ENCODE measurements at regions not wholly inside any gene's neighbourhood (a gene's known extent, or its start where the extent isn't known, plus 50 kb on each side); places are given as distances from the start of the nearest gene placed in this dataset.
"Not testable (repeated sequence)": the region's sequence is repeated elsewhere in the genome, so short reads cannot be mapped to it uniquely, and the experiment has no call there.

GRCh38 chrX:40893251-40893910, 158.0 kb upstream of the MED14 start:
- Histone ChIP-seq H3K4me3 (no peak overlapping the region), H3K9me3 (no peaks in the 10 kb centered on the region), H3K4me1 (no peaks in the 10 kb centered on the region), H3K27me3 (no peaks in the 10 kb centered on the region), H3K36me3 (no peaks in the 10 kb centered on the region), H3K27ac (no peak overlapping the region)
- ATAC-seq, result no peak
- no peak for TF ChIP-seq CTCF (IDR thresholded peaks at IDR 0.05)
- no peak for TF ChIP-seq POLR2A (IDR thresholded peaks at IDR 0.05)
- no peak for TF ChIP-seq EP300 (IDR thresholded peaks at IDR 0.05)
- WGBS, 2 donors (ENCODE audit: low coverage in 1 of 2), result 47 to 70% methylated on average over 5 to 6 of the region's 6 CpGs

- ATAC-seq, result no peak
- no peaks in the 10 kb centered on the region for H3K9me3 ChIP-seq
- 68 to 75% methylated on average over 1 to 2 of the region's 3 CpGs for WGBS, 2 donors (ENCODE audit: low coverage in 1 of 2)
- H3K27me3 ChIP-seq, result no peaks in the 10 kb centered on the region
- no peak overlapping the region for H3K27ac ChIP-seq
- no peak overlapping the region for H3K4me3 ChIP-seq
- H3K36me3 ChIP-seq, result no peaks in the 10 kb centered on the region
- TF ChIP-seq CTCF (IDR thresholded peaks at IDR 0.05), result no peak
- no peak for TF ChIP-seq EP300 (IDR thresholded peaks at IDR 0.05)
- TF ChIP-seq POLR2AphosphoS5 (IDR thresholded peaks at IDR 0.05), result no peak
- TF ChIP-seq POLR2A (IDR thresholded peaks at IDR 0.05), result no peak
- no peaks in the 10 kb centered on the region for H3K4me1 ChIP-seq
These were observed 159.9 kb upstream of the MED14 start for GRCh38 chrX:40895246-40895645.

GRCh38 chrX:40897718-40898270, 162.5 kb upstream of the MED14 start:
- Histone ChIP-seq H3K27me3 (no peaks in the 10 kb centered on the region), H3K36me3 (no peaks in the 10 kb centered on the region), H3K4me1 (no peaks in the 10 kb centered on the region), H3K4me3 (no peak overlapping the region), H3K27ac (no peak overlapping the region), H3K9me3 (no peaks in the 10 kb centered on the region)
- TF ChIP-seq POLR2A (IDR thresholded peaks at IDR 0.05), result no peak
- no peak for TF ChIP-seq CTCF (IDR thresholded peaks at IDR 0.05)
- no peak for TF ChIP-seq POLR2AphosphoS5 (IDR thresholded peaks at IDR 0.05)
- no peak for TF ChIP-seq EP300 (IDR thresholded peaks at IDR 0.05)
- no CpG with 5 or more reads among the region's 3 CpGs for whole genome bisulfite sequencing, 2 donors (ENCODE audit: low coverage in 1 of 2)
- no peak for ATAC-seq

- ATAC-seq, result not testable (repeated sequence)
These were observed 169.4 kb upstream of the MED14 start for GRCh38 chrX:40904739-40905138.

GRCh38 chrX:40908026-40908425, 172.7 kb upstream of the MED14 start:
- H3K36me3 ChIP-seq, result no peaks in the 10 kb centered on the region

More at GRCh38 chrX:40904739-40905138, 169.4 kb upstream of the MED14 start:
- not testable (repeated sequence) for H3K4me3 ChIP-seq, H3K9me3 ChIP-seq, H3K36me3 ChIP-seq, H3K27ac ChIP-seq, H3K4me1 ChIP-seq, H3K27me3 ChIP-seq

More at GRCh38 chrX:40908026-40908425, 172.7 kb upstream of the MED14 start:
- ATAC-seq, result no peak
- no peak overlapping the region for H3K27ac ChIP-seq
- no peaks in the 10 kb centered on the region for H3K9me3 ChIP-seq
- no peaks in the 10 kb centered on the region for H3K27me3 ChIP-seq
- H3K4me3 ChIP-seq, result no peak overlapping the region
- TF ChIP-seq CTCF (IDR thresholded peaks at IDR 0.05), result no peak
- no peak for TF ChIP-seq POLR2AphosphoS5 (IDR thresholded peaks at IDR 0.05)
- no peak for TF ChIP-seq POLR2A (IDR thresholded peaks at IDR 0.05)
- no peak for TF ChIP-seq EP300 (IDR thresholded peaks at IDR 0.05)
- no peaks in the 10 kb centered on the region for H3K4me1 ChIP-seq
- WGBS, 2 donors (ENCODE audit: low coverage in 1 of 2), result 80 to 100% methylated on average over 2 of the region's 7 CpGs

Measured in gastroesophageal sphincter (tissue), 4 donors.